Ectodermal cell (in vitro differentiated cells): ENCODE measurements at regions not wholly inside any gene's neighbourhood (a gene's known extent, or its start where the extent isn't known, plus 50 kb on each side); places are given as distances from the start of the nearest gene placed in this dataset.

Source experiments
- H3K27ac ChIP-seq: 2 replicates; pipeline ENCODE4 v1.7.0; 2013; ENCODE audit warnings: mild to moderate bottlenecking, low read depth, low read length; ENCODE audit not compliant: insufficient read depth, poor library complexity, severe bottlenecking
- H3K27me3 ChIP-seq: 2 replicates; pipeline ENCODE4 v1.7.0; 2013; ENCODE audit warnings: mild to moderate bottlenecking, low read length; ENCODE audit not compliant: insufficient read depth, control insufficient read depth, poor library complexity, severe bottlenecking
- H3K36me3 ChIP-seq: one replicate; pipeline ENCODE4 v1.7.0; 2013; ENCODE audit warnings: low read length; ENCODE audit not compliant: control insufficient read depth, insufficient read depth
- H3K4me1 ChIP-seq: one replicate; pipeline ENCODE4 v1.7.0; 2013; ENCODE audit warnings: low read length; ENCODE audit not compliant: control insufficient read depth, insufficient read depth
- H3K4me3 ChIP-seq: 2 replicates; pipeline ENCODE4 v1.7.0; 2013; ENCODE audit warnings: low read depth, low read length, control low read depth; ENCODE audit not compliant: insufficient read depth
- H3K9me3 ChIP-seq: 2 replicates; pipeline ENCODE4 v1.7.0; 2013; ENCODE audit warnings: mild to moderate bottlenecking, low read length, moderate library complexity; ENCODE audit not compliant: control insufficient read depth
- WGBS, 2 experiments: methylation state at CpG; one replicate each; pipeline ENCODE4 v1.1.7; 2013; ENCODE audit warnings: missing lambda C conversion rate in 2 of 2; 5-methylcytosine and 5-hydroxymethylcytosine counted together

- 89 to 91% methylated on average over 19 of the region's 19 CpGs for WGBS, 2 experiments
- H3K4me1 ChIP-seq = no peaks in the 10 kb centered on the region
- H3K27me3 ChIP-seq = no peaks in the 10 kb centered on the region
- H3K27ac ChIP-seq = no peak overlapping the region
- no peaks in the 10 kb centered on the region for H3K9me3 ChIP-seq
- H3K36me3 ChIP-seq = no peaks in the 10 kb centered on the region
- no peak overlapping the region for H3K4me3 ChIP-seq
These were observed 109.9 kb downstream of the IRX5 start for GRCh38 chr16:55040366-55041086.

GRCh38 chr16:55041540-55042234, 111.0 kb downstream of the IRX5 start:
- no peaks in the 10 kb centered on the region for H3K4me1 ChIP-seq
- H3K36me3 ChIP-seq = no peaks in the 10 kb centered on the region
- WGBS, 2 experiments = 91 to 93% methylated on average over 3 of the region's 3 CpGs
- no peaks in the 10 kb centered on the region for H3K9me3 ChIP-seq
- no peak overlapping the region for H3K27ac ChIP-seq
- no peak overlapping the region for H3K4me3 ChIP-seq
- H3K27me3 ChIP-seq = no peaks in the 10 kb centered on the region

GRCh38 chr16:55042556-55043432, 112.1 kb downstream of the IRX5 start:
- no peaks in the 10 kb centered on the region for H3K27me3 ChIP-seq
- H3K4me3 ChIP-seq = no peak overlapping the region
- H3K4me1 ChIP-seq = no peaks in the 10 kb centered on the region
- no peak overlapping the region for H3K27ac ChIP-seq
- 94 to 96% methylated on average over 13 of the region's 13 CpGs for WGBS, 2 experiments
- H3K36me3 ChIP-seq = no peaks in the 10 kb centered on the region
- no peaks in the 10 kb centered on the region for H3K9me3 ChIP-seq

GRCh38 chr16:55043499-55043898, 112.8 kb downstream of the IRX5 start:
- no peak overlapping the region for H3K27ac ChIP-seq
- H3K4me3 ChIP-seq = no peak overlapping the region
- no peaks in the 10 kb centered on the region for H3K9me3 ChIP-seq
- WGBS, 2 experiments = 65 to 73% methylated on average over 3 of the region's 3 CpGs
- H3K4me1 ChIP-seq = no peaks in the 10 kb centered on the region
- no peaks in the 10 kb centered on the region for H3K36me3 ChIP-seq
- no peaks in the 10 kb centered on the region for H3K27me3 ChIP-seq

- no peaks in the 10 kb centered on the region for H3K36me3 ChIP-seq
- no peak overlapping the region for H3K27ac ChIP-seq
- 77 to 80% methylated on average over 11 of the region's 11 CpGs for whole genome bisulfite sequencing, 2 experiments
- H3K9me3 ChIP-seq = no peaks in the 10 kb centered on the region
- no peaks in the 10 kb centered on the region for H3K27me3 ChIP-seq
- H3K4me1 ChIP-seq = no peaks in the 10 kb centered on the region
- no peak overlapping the region for H3K4me3 ChIP-seq
These were observed 113.7 kb downstream of the IRX5 start for GRCh38 chr16:55044201-55044975.

GRCh38 chr16:55045329-55045728, 114.7 kb downstream of the IRX5 start:
- no peaks in the 10 kb centered on the region for H3K4me1 ChIP-seq
- no peaks in the 10 kb centered on the region for H3K36me3 ChIP-seq
- H3K27ac ChIP-seq = no peak overlapping the region
- 89 to 91% methylated on average over 3 of the region's 3 CpGs for WGBS, 2 experiments
- no peaks in the 10 kb centered on the region for H3K27me3 ChIP-seq
- H3K9me3 ChIP-seq = no peaks in the 10 kb centered on the region
- H3K4me3 ChIP-seq = no peak overlapping the region

- no peaks in the 10 kb centered on the region for H3K9me3 ChIP-seq
- no peaks in the 10 kb centered on the region for H3K4me1 ChIP-seq
- no peak overlapping the region for H3K27ac ChIP-seq
- H3K4me3 ChIP-seq = no peak overlapping the region
- H3K27me3 ChIP-seq = no peaks in the 10 kb centered on the region
- H3K36me3 ChIP-seq = no peaks in the 10 kb centered on the region
- 94 to 95% methylated on average over 8 to 11 of the region's 11 CpGs for WGBS, 2 experiments
These were observed 115.2 kb downstream of the IRX5 start for GRCh38 chr16:55045756-55046460.

GRCh38 chr16:55046513-55046912, 115.8 kb downstream of the IRX5 start:
- H3K4me3 ChIP-seq = no peak overlapping the region
- WGBS, 2 experiments = 96 to 97% methylated on average over 6 of the region's 6 CpGs
- no peaks in the 10 kb centered on the region for H3K9me3 ChIP-seq
- no peak overlapping the region for H3K27ac ChIP-seq
- no peaks in the 10 kb centered on the region for H3K36me3 ChIP-seq
- H3K4me1 ChIP-seq = no peaks in the 10 kb centered on the region
- no peaks in the 10 kb centered on the region for H3K27me3 ChIP-seq

GRCh38 chr16:55046916-55047315, 116.3 kb downstream of the IRX5 start:
- Histone ChIP-seq H3K27me3 (no peaks in the 10 kb centered on the region), H3K27ac (no peak overlapping the region), H3K9me3 (no peaks in the 10 kb centered on the region), H3K36me3 (no peaks in the 10 kb centered on the region), H3K4me1 (no peaks in the 10 kb centered on the region), H3K4me3 (no peak overlapping the region)
- 86 to 90% methylated on average over 4 of the region's 4 CpGs for WGBS, 2 experiments
